HCT116 (cell line): ENCODE measurements at regions not wholly inside any gene's neighbourhood (a gene's known extent, or its start where the extent isn't known, plus 50 kb on each side); places are given as distances from the start of the nearest gene placed in this dataset.

ENCODE experiments used
- ATAC-seq: fragments of 200-7000 bp; cut with Tn5 transposase; 2 replicates; pipeline ENCODE4 v1.9.1; 2020; ENCODE audit warnings: mild to moderate bottlenecking, moderate library complexity
- BruUV-seq: library from RNA; stranded (reverse); fragments of 400-500 nt; replicated peaks from 2 replicates; lab custom pipeline; 2021; lab: Mats Ljungman, UMichigan
- CTCF ChIA-PET: fragments of 300-600 bp; sonication (Branson Sonifier 250); formaldehyde crosslinking; loops from one replicate; lab custom pipeline; 2021; ENCODE audit warnings: antibody characterized with exemption; lab: Charles Lee
- POLR2A ChIA-PET: fragments of 300-600, 350-600 bp; sonication (Branson Sonifier 250); formaldehyde crosslinking; loops from one replicate; lab custom pipeline; 2021; ENCODE audit warnings: antibody characterized with exemption; lab: Charles Lee
- RAD21 ChIA-PET, 2 experiments: fragments of 300-600 bp; sonication (Branson Sonifier 250); formaldehyde crosslinking; loops; one replicate each; lab custom pipeline; 2023; ENCODE audit warnings: low total read pairs in 2 of 2; ENCODE audit not compliant: uncharacterized antibody in 2 of 2, unreplicated experiment in 2 of 2, low non-redundant PET in 1 of 2; lab: Charles Lee
- DNase-seq: peaks from one replicate; pipeline ENCODE4 v3.0.0-alpha.2; 2010; ENCODE audit warnings: low read depth, low spot score
- H2AFZ ChIP-seq: fragments of 200-600 bp; shearing (Covaris generic), sonication (generic); 2 replicates; pipeline ENCODE4 v1.6.1; 2017; ENCODE audit warnings: low read depth, mixed run types, mixed read lengths, antibody characterized with exemption, low read length; ENCODE audit not compliant: poor library complexity, severe bottlenecking
- H3K27ac ChIP-seq: 2 replicates; pipeline ENCODE4 v1.5.1; 2012; ENCODE audit warnings: low read depth, low read length
- H3K27me3 ChIP-seq: fragments of 200-600 bp; sonication (generic); 2 replicates; pipeline ENCODE4 v1.6.1; 2016; ENCODE audit warnings: mixed run types, low read length, mixed read lengths; ENCODE audit not compliant: insufficient read depth
- H3K36me3 ChIP-seq, 2 experiments: fragments of 200-500 bp in 1 of 2; fragments of 200-600 bp in 1 of 2; sonication (Bioruptor generic) in 1 of 2; sonication (generic) in 1 of 2; 2 replicates each; pipeline versions ENCODE4 v1.5.1 to v1.6.1; 2014 to 2016; ENCODE audit warnings: low read length in 2 of 2, inconsistent platforms in 1 of 2, mixed read lengths in 1 of 2, mixed run types in 1 of 2; ENCODE audit not compliant: insufficient read depth in 2 of 2, control insufficient read depth in 1 of 2
- H3K4me1 ChIP-seq, 2 experiments: fragments of 200-600 bp in 1 of 2; sonication (generic) in 1 of 2; 2 replicates each; pipeline versions ENCODE4 v1.5.1 to v1.6.1; 2012 to 2017; ENCODE audit warnings: low read length in 2 of 2, inconsistent platforms in 1 of 2, mild to moderate bottlenecking in 1 of 2, mixed read lengths in 1 of 2, mixed run types in 1 of 2, moderate library complexity in 1 of 2; ENCODE audit not compliant: insufficient read depth in 2 of 2, control insufficient read depth in 1 of 2
- H3K4me2 ChIP-seq: fragments of 200-600 bp; sonication (generic); 2 replicates; pipeline ENCODE4 v1.6.1; 2017; ENCODE audit warnings: mixed run types, low read length, mixed read lengths
- H3K4me3 ChIP-seq, 2 experiments: fragments of 200-600 bp in 1 of 2; sonication (generic) in 1 of 2; replicated peaks in 1 of 2; 2 replicates each; pipeline ENCODE4 v1.5.1; 2011 to 2016; ENCODE audit warnings: low read length in 2 of 2, control low read depth in 1 of 2, low read depth in 1 of 2, mild to moderate bottlenecking in 1 of 2, mixed read lengths in 1 of 2, mixed run types in 1 of 2
- H3K79me2 ChIP-seq: fragments of 200-600 bp; sonication (generic); 2 replicates; pipeline ENCODE4 v1.6.1; 2017; ENCODE audit warnings: mild to moderate bottlenecking, mixed run types, low read length, moderate library complexity, mixed read lengths; ENCODE audit not compliant: insufficient read depth
- H3K9ac ChIP-seq: fragments of 200-600 bp; sonication (generic); 2 replicates; pipeline ENCODE4 v1.6.1; 2016; ENCODE audit warnings: low read length, mixed read lengths
- H3K9me2 ChIP-seq: fragments of 200-600 bp; sonication (generic), shearing (Covaris generic); 2 replicates; pipeline ENCODE4 v1.6.1; 2017; ENCODE audit warnings: mixed run types, mild to moderate bottlenecking, moderate library complexity; ENCODE audit not compliant: insufficient read depth
- H3K9me3 ChIP-seq, 2 experiments: fragments of 200-500 bp in 1 of 2; fragments of 200-600 bp in 1 of 2; sonication (Bioruptor generic) in 1 of 2; sonication (generic) in 1 of 2; 2 replicates each; pipeline ENCODE4 v1.6.1; 2014 to 2017; ENCODE audit warnings: low read length in 2 of 2, mixed read lengths in 2 of 2, inconsistent platforms in 1 of 2, low read depth in 1 of 2, mild to moderate bottlenecking in 1 of 2, mixed run types in 1 of 2, moderate library complexity in 1 of 2; ENCODE audit not compliant: control insufficient read depth in 1 of 2, insufficient read depth in 1 of 2
- H4K20me1 ChIP-seq: fragments of 200-600 bp; sonication (generic), shearing (Covaris generic); 2 replicates; pipeline ENCODE4 v1.6.1; 2017; ENCODE audit warnings: mixed run types, mild to moderate bottlenecking, moderate library complexity; ENCODE audit not compliant: insufficient read depth
- CEBPB ChIP-seq: IDR thresholded peaks from 2 replicates; pipeline ENCODE4 v1.6.1; 2012; ENCODE audit warnings: low read depth
- EGR1 ChIP-seq: IDR thresholded peaks from 2 replicates; pipeline ENCODE4 v1.6.1; 2012; ENCODE audit warnings: low read depth
- FOSL1 ChIP-seq: IDR thresholded peaks from 2 replicates; pipeline ENCODE4 v1.6.1; 2012; ENCODE audit warnings: low read depth
- SIN3A ChIP-seq: IDR thresholded peaks from 2 replicates; pipeline ENCODE4 v1.6.1; 2012; ENCODE audit warnings: low read depth
- SP1 ChIP-seq: IDR thresholded peaks from 2 replicates; pipeline ENCODE4 v1.6.1; 2012; ENCODE audit warnings: low read depth
- TCF7L2 ChIP-seq: IDR thresholded peaks from 2 replicates; pipeline ENCODE4 v1.7.0; 2011; ENCODE audit warnings: borderline replicate concordance, inconsistent platforms; ENCODE audit not compliant: insufficient read depth, insufficient read length; ENCODE audit errors: extremely low read depth
- intact Hi-C: fragments of 100-400 bp; cut with micrococcal nuclease; formaldehyde crosslinking; loops from 2 replicates; pipeline ENCODE4 v1.10.0; 2022
- TF ChIP-seq, protein P1 (sequence below): IDR thresholded peaks from 2 replicates; pipeline ENCODE4 v1.6.1; 2011; ENCODE audit warnings: mild to moderate bottlenecking, low read length, moderate library complexity; ENCODE audit not compliant: insufficient replicate concordance; ENCODE audit errors: extremely low read depth
- TF ChIP-seq, protein P2 (sequence below): IDR thresholded peaks from 2 replicates; pipeline ENCODE4 v1.6.1; 2012; ENCODE audit warnings: low read depth
- TF ChIP-seq, protein P3 (sequence below), 3 experiments: fragments of 200-600 bp in 1 of 3; sonication (generic) in 1 of 3; IDR thresholded peaks in 2 of 3; conservative IDR thresholded peaks in 1 of 3; 2 replicates each; pipeline ENCODE4 v1.5.1; 2012 to 2017; ENCODE audit warnings: low read depth in 2 of 3, low read length in 2 of 3, antibody characterized with exemption in 1 of 3, borderline replicate concordance in 1 of 3, control low read depth in 1 of 3, mild to moderate bottlenecking in 1 of 3, mixed read lengths in 1 of 3, mixed run types in 1 of 3, moderate library complexity in 1 of 3; ENCODE audit not compliant: insufficient read depth in 1 of 3

DNA sequence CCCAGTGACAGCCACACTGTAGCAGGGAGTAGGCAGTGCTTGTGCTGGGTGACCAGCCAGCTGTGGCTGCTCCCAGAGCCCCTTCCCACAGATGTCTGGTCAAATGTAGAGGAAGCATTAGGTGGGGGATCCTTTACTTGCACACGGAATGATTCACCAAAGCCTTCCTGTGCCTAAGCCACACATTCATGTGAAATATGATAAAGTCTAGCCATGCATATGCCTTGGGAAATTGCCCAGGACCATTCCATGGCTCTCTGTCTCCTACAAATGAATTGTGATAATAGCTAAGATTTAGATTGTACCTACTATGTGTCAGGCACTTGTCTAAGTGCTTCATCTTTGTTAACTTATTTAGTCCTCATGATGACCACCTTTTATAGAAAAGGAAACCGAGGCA, 217.5 kb upstream of the E2F8 start:
- Histone ChIP-seq H3K4me3 (no peak overlapping the region), H3K9me3 (no peaks in the 10 kb centered on the region), H3K9ac (no peak overlapping the region), H3K27ac (no peak overlapping the region), H3K79me2 (no peaks in the 10 kb centered on the region), H2AFZ (no peak overlapping the region), H3K36me3 (no peaks in the 10 kb centered on the region), H3K9me2 (no peaks in the 10 kb centered on the region), H4K20me1 (no peaks in the 10 kb centered on the region), H3K4me2 (no peak overlapping the region), H3K27me3 (peaks cover 49% of the 10 kb centered on the region), H3K4me1 (no peaks in the 10 kb centered on the region)
- CTCF ChIA-PET, result no interaction called here
- DNase-seq (no peak), ATAC-seq (no peak)
- TF ChIP-seq FOSL1 (no peak), SP1 (no peak), TCF7L2 (no peak), SIN3A (no peak), CEBPB (no peak), EGR1 (no peak)
- TF ChIP-seq, protein P1, sequence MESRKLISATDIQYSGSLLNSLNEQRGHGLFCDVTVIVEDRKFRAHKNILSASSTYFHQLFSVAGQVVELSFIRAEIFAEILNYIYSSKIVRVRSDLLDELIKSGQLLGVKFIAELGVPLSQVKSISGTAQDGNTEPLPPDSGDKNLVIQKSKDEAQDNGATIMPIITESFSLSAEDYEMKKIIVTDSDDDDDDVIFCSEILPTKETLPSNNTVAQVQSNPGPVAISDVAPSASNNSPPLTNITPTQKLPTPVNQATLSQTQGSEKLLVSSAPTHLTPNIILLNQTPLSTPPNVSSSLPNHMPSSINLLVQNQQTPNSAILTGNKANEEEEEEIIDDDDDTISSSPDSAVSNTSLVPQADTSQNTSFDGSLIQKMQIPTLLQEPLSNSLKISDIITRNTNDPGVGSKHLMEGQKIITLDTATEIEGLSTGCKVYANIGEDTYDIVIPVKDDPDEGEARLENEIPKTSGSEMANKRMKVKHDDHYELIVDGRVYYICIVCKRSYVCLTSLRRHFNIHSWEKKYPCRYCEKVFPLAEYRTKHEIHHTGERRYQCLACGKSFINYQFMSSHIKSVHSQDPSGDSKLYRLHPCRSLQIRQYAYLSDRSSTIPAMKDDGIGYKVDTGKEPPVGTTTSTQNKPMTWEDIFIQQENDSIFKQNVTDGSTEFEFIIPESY, result no peak
- TF ChIP-seq, protein P2, sequence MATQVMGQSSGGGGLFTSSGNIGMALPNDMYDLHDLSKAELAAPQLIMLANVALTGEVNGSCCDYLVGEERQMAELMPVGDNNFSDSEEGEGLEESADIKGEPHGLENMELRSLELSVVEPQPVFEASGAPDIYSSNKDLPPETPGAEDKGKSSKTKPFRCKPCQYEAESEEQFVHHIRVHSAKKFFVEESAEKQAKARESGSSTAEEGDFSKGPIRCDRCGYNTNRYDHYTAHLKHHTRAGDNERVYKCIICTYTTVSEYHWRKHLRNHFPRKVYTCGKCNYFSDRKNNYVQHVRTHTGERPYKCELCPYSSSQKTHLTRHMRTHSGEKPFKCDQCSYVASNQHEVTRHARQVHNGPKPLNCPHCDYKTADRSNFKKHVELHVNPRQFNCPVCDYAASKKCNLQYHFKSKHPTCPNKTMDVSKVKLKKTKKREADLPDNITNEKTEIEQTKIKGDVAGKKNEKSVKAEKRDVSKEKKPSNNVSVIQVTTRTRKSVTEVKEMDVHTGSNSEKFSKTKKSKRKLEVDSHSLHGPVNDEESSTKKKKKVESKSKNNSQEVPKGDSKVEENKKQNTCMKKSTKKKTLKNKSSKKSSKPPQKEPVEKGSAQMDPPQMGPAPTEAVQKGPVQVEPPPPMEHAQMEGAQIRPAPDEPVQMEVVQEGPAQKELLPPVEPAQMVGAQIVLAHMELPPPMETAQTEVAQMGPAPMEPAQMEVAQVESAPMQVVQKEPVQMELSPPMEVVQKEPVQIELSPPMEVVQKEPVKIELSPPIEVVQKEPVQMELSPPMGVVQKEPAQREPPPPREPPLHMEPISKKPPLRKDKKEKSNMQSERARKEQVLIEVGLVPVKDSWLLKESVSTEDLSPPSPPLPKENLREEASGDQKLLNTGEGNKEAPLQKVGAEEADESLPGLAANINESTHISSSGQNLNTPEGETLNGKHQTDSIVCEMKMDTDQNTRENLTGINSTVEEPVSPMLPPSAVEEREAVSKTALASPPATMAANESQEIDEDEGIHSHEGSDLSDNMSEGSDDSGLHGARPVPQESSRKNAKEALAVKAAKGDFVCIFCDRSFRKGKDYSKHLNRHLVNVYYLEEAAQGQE, result no peak
- TF ChIP-seq, protein P3, sequence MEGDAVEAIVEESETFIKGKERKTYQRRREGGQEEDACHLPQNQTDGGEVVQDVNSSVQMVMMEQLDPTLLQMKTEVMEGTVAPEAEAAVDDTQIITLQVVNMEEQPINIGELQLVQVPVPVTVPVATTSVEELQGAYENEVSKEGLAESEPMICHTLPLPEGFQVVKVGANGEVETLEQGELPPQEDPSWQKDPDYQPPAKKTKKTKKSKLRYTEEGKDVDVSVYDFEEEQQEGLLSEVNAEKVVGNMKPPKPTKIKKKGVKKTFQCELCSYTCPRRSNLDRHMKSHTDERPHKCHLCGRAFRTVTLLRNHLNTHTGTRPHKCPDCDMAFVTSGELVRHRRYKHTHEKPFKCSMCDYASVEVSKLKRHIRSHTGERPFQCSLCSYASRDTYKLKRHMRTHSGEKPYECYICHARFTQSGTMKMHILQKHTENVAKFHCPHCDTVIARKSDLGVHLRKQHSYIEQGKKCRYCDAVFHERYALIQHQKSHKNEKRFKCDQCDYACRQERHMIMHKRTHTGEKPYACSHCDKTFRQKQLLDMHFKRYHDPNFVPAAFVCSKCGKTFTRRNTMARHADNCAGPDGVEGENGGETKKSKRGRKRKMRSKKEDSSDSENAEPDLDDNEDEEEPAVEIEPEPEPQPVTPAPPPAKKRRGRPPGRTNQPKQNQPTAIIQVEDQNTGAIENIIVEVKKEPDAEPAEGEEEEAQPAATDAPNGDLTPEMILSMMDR (IDR thresholded peaks at IDR 0.05 in 2 of 3, conservative IDR thresholded peaks at IDR 0.05 in 1 of 3; ENCODE audit: borderline replicate concordance in 1 of 3, insufficient read depth in 1 of 3, low read depth in 2 of 3, low read length in 2 of 3), result no peak
- RAD21 ChIA-PET, result no interaction called here
- BruUV-seq, result no TSS peak
- POLR2A ChIA-PET, result interaction anchor here (0.6 kb wide), 1 partner anchor 94 kb away, joined by 3 read pairs; no protein-coding TSS in a partner anchor
- intact Hi-C loops, result no loop called here
